A549 (cell line): ENCODE measurements at regions not wholly inside any gene's neighbourhood (a gene's known extent, or its start where the extent isn't known, plus 50 kb on each side); places are given as distances from the start of the nearest gene placed in this dataset.

Experiments
- ATAC-seq, 2 experiments: fragments of 200-7000 bp in 1 of 2; fragments of >200 bp in 1 of 2; cut with Nextera tagmentation in 1 of 2; cut with Tn5 transposase in 1 of 2; 3 replicates each; pipeline versions ENCODE4 v1.8.0 to v1.9.1; 2018 to 2020; ENCODE audit warnings: mild to moderate bottlenecking in 1 of 2, moderate library complexity in 1 of 2
- CTCF ChIA-PET: fragments of 300-600 bp; sonication (Branson Sonifier 250); formaldehyde crosslinking; extraction: SDS; loops from one replicate; lab custom pipeline; 2021; ENCODE audit warnings: antibody characterized with exemption, inconsistent platforms; lab: Yijun Ruan, JAX
- POLR2A ChIA-PET: fragments of 350-600 bp; formaldehyde crosslinking; extraction: SDS; loops from one replicate; lab custom pipeline; 2021; ENCODE audit warnings: antibody characterized with exemption, inconsistent platforms; lab: Yijun Ruan, JAX
- DNase-seq, 2 experiments: peaks; one replicate each; pipeline versions ENCODE4 v3.0.0 to v3.0.0-alpha.2; 2011 to 2016; ENCODE audit warnings: low read depth in 1 of 2, low spot score in 1 of 2
- FAIRE-seq: peaks from 2 replicates; lab custom pipeline; 2011; peaks lifted over from hg19 to GRCh38; lab: Jason Lieb, UNC
- H3K27ac ChIP-seq, 2 experiments: fragments of >200 bp; sonication (Bioruptor Twin); formaldehyde crosslinking; 3 replicates each; pipeline ENCODE4 v1.5.1; 2016 to 2017
- H3K4me1 ChIP-seq: fragments of >200 bp; sonication (Bioruptor Twin); formaldehyde crosslinking; 3 replicates; pipeline ENCODE4 v1.6.1; 2016
- H3K4me2 ChIP-seq: fragments of >200 bp; sonication (Bioruptor Twin); formaldehyde crosslinking; 3 replicates; pipeline ENCODE4 v1.6.1; 2016
- H3K4me3 ChIP-seq: fragments of >200 bp; sonication (Bioruptor Twin); formaldehyde crosslinking; 3 replicates; pipeline ENCODE4 v1.5.1; 2016
- H3K9me3 ChIP-seq: fragments of >200 bp; sonication (Bioruptor Twin); formaldehyde crosslinking; 3 replicates; pipeline ENCODE4 v1.6.1; 2016
- BCL3 ChIP-seq: fragments of >200 bp; sonication (Bioruptor Twin); formaldehyde crosslinking; IDR thresholded peaks from 3 replicates; pipeline ENCODE4 v1.6.1; 2016
- BHLHE40 ChIP-seq: IDR thresholded peaks from 2 replicates; pipeline ENCODE4 v1.6.1; 2012; ENCODE audit warnings: low read depth, low read length, inconsistent platforms
- CEBPB ChIP-seq, 2 experiments: fragments of >200 bp in 1 of 2; sonication (Bioruptor Twin) in 1 of 2; formaldehyde crosslinking in 1 of 2; IDR thresholded peaks; 2 replicates each; pipeline ENCODE4 v1.6.1; 2012 to 2016
- CHD4 ChIP-seq: fragments of 200-600 bp; sonication (generic); IDR thresholded peaks from 2 replicates; pipeline ENCODE4 v1.6.1; 2016; ENCODE audit warnings: antibody characterized with exemption, mild to moderate bottlenecking, borderline replicate concordance
- ELK1 ChIP-seq: fragments of 150-350 bp; IDR thresholded peaks from 2 replicates; pipeline ENCODE4 v1.6.1; 2014; ENCODE audit warnings: low read depth, mild to moderate bottlenecking, low read length
- ESRRA ChIP-seq: fragments of 150-350 bp; IDR thresholded peaks from 2 replicates; pipeline ENCODE4 v1.6.1; 2014; ENCODE audit warnings: mild to moderate bottlenecking, low read length, borderline replicate concordance
- FOSL2 ChIP-seq, 2 experiments: fragments of 450-650 bp in 1 of 2; fragments of >200 bp in 1 of 2; sonication (Bioruptor Twin) in 1 of 2; formaldehyde crosslinking; IDR thresholded peaks; 2 replicates each; pipeline versions ENCODE4 v1.5.0 to v1.6.1; 2016 to 2020; ENCODE audit warnings: mild to moderate bottlenecking in 1 of 2, moderate library complexity in 1 of 2
- FOXS1 ChIP-seq: fragments of 250-450 bp; sonication (Bioruptor Pico); IDR thresholded peaks from 2 replicates; pipeline ENCODE4 v1.5.0; 2020; ENCODE audit warnings: mild to moderate bottlenecking, moderate library complexity
- GATA3 ChIP-seq: IDR thresholded peaks from 2 replicates; pipeline ENCODE4 v1.6.1; 2012; ENCODE audit warnings: borderline replicate concordance
- HES2 ChIP-seq: fragments of >200 bp; sonication (Bioruptor Twin); formaldehyde crosslinking; IDR thresholded peaks from 2 replicates; pipeline ENCODE4 v1.6.1; 2016
- HMGXB4 ChIP-seq: fragments of 250-450 bp; sonication (Bioruptor Pico); IDR thresholded peaks from 2 replicates; pipeline ENCODE4 v1.5.0; 2021; ENCODE audit warnings: mild to moderate bottlenecking, moderate library complexity, borderline replicate concordance
- HOXB5 ChIP-seq: fragments of 250-450 bp; sonication (Bioruptor Pico); IDR thresholded peaks from 2 replicates; pipeline ENCODE4 v1.5.0; 2020; ENCODE audit warnings: mild to moderate bottlenecking, moderate library complexity
- JUN ChIP-seq, 2 experiments: fragments of >200 bp; sonication (Bioruptor Twin); formaldehyde crosslinking; IDR thresholded peaks; 2 replicates in 1 of 2; 3 replicates in 1 of 2; pipeline ENCODE4 v1.6.1; 2016 to 2017
- KDM1A ChIP-seq: fragments of 200-600 bp; sonication (generic); IDR thresholded peaks from 2 replicates; pipeline ENCODE4 v1.6.1; 2016; ENCODE audit warnings: low read depth, mild to moderate bottlenecking
- KDM5A ChIP-seq: fragments of 200-600 bp; sonication (generic); IDR thresholded peaks from 2 replicates; pipeline ENCODE4 v1.6.1; 2016; ENCODE audit warnings: antibody characterized with exemption, mild to moderate bottlenecking
- MAFK ChIP-seq: fragments of 450-650 bp; IDR thresholded peaks from 2 replicates; pipeline ENCODE4 v1.6.1; 2014; ENCODE audit not compliant: partially characterized antibody
- MAZ ChIP-seq: fragments of 150-350 bp; IDR thresholded peaks from 2 replicates; pipeline ENCODE4 v1.6.1; 2014; ENCODE audit warnings: antibody characterized with exemption, low read depth, low read length, borderline replicate concordance
- NPAS2 ChIP-seq: fragments of 250-450 bp; sonication (Bioruptor Pico); IDR thresholded peaks from 2 replicates; pipeline ENCODE4 v1.8.0; 2022; ENCODE audit warnings: mild to moderate bottlenecking, moderate library complexity, borderline replicate concordance
- PHF8 ChIP-seq: fragments of 200-600 bp; sonication (generic); IDR thresholded peaks from 2 replicates; pipeline ENCODE4 v1.6.1; 2016; ENCODE audit warnings: low read depth, mild to moderate bottlenecking, antibody characterized with exemption, moderate library complexity, borderline replicate concordance
- POLR2A ChIP-seq: IDR thresholded peaks from 2 replicates; pipeline ENCODE4 v1.6.1; 2012; ENCODE audit warnings: mild to moderate bottlenecking, low read length
- RARB ChIP-seq: fragments of 250-450 bp; sonication (Bioruptor Pico); IDR thresholded peaks from 2 replicates; pipeline ENCODE4 v1.8.0; 2021; ENCODE audit warnings: mild to moderate bottlenecking, moderate library complexity
- RCOR1 ChIP-seq: fragments of 150-350 bp; IDR thresholded peaks from 2 replicates; pipeline ENCODE4 v1.6.1; 2014; ENCODE audit warnings: antibody characterized with exemption, low read length, low read depth
- REST ChIP-seq: fragments of 200-600 bp; sonication (generic); IDR thresholded peaks from 2 replicates; pipeline ENCODE4 v1.6.1; 2016; ENCODE audit warnings: antibody characterized with exemption, mild to moderate bottlenecking, moderate library complexity
- SREBF2 ChIP-seq: fragments of 450-650 bp; IDR thresholded peaks from 2 replicates; pipeline ENCODE4 v1.6.1; 2014; ENCODE audit warnings: mild to moderate bottlenecking, moderate library complexity
- TFCP2L1 ChIP-seq: fragments of 250-450 bp; sonication (Bioruptor Pico); IDR thresholded peaks from 2 replicates; pipeline ENCODE4 v1.5.0; 2021; ENCODE audit warnings: mild to moderate bottlenecking
- TP53 ChIP-seq: fragments of 250-450 bp; sonication (Bioruptor Pico); IDR thresholded peaks from 2 replicates; pipeline ENCODE4 v1.5.0; 2021; ENCODE audit warnings: mild to moderate bottlenecking, moderate library complexity
- USF2 ChIP-seq: fragments of 450-650 bp; IDR thresholded peaks from 2 replicates; pipeline ENCODE4 v1.6.1; 2014; ENCODE audit warnings: antibody characterized with exemption
- ZFP36 ChIP-seq: fragments of 450-650 bp; IDR thresholded peaks from 2 replicates; pipeline ENCODE4 v1.6.1; 2014; ENCODE audit warnings: borderline replicate concordance; ENCODE audit not compliant: partially characterized antibody
- ZSCAN20 ChIP-seq: fragments of 250-450 bp; sonication (Bioruptor Pico); IDR thresholded peaks from 2 replicates; pipeline ENCODE4 v1.8.0; 2022; ENCODE audit warnings: mild to moderate bottlenecking, moderate library complexity
- WGBS: methylation state at CpG from one replicate; pipeline ENCODE4 v1.1.6; 2017; ENCODE audit errors: missing lambda C conversion rate; 5-methylcytosine and 5-hydroxymethylcytosine counted together

- TF ChIP-seq CHD4: no peak
- TF ChIP-seq REST: no peak
- no peak for TF ChIP-seq BHLHE40
- TF ChIP-seq FOSL2 (IDR thresholded peaks at IDR 0.05): no peak
- no peak for TF ChIP-seq FOSL2 (CRISPR knock-in tag; IDR thresholded peaks at IDR 0.05)
- no peak for TF ChIP-seq USF2
- TF ChIP-seq RCOR1: no peak
- no peak for TF ChIP-seq NPAS2
- no peak for TF ChIP-seq HOXB5 (CRISPR knock-in tag)
- TF ChIP-seq JUN (IDR thresholded peaks at IDR 0.05): no peak
- no peak for TF ChIP-seq HMGXB4 (CRISPR knock-in tag)
- TF ChIP-seq ZFP36: no peak
- TF ChIP-seq PHF8: no peak
- TF ChIP-seq RARB (CRISPR knock-in tag): no peak
- no peak for TF ChIP-seq CEBPB (IDR thresholded peaks at IDR 0.05)
- TF ChIP-seq MAZ: no peak
- TF ChIP-seq ESRRA: no peak
- no peak for TF ChIP-seq ZSCAN20 (CRISPR knock-in tag)
- TF ChIP-seq SREBF2: no peak
- TF ChIP-seq GATA3: no peak
- TF ChIP-seq, all 56 proteins: peak for 0
- DNase-seq (no peak), FAIRE-seq (no peak), ATAC-seq (no peak)
- Histone ChIP-seq H3K4me1 (no peaks in the 10 kb centered on the region), H3K4me2 (no peak overlapping the region), H3K4me3 (no peak overlapping the region), H3K9me3 (no peaks in the 10 kb centered on the region), H3K27ac (no peak overlapping the region)
- POLR2A ChIA-PET: no interaction called here
- CTCF ChIA-PET: interaction anchor here (1.0 kb wide), 1 partner anchor 15 kb away, joined by 4 read pairs; no protein-coding TSS in a partner anchor
- WGBS: 95% methylated on average over 4 of the region's 4 CpGs
Observed at GRCh38 chr11:70811915-70812314, 413.6 kb downstream of the CTTN start.

- Histone ChIP-seq H3K4me1 (no peaks in the 10 kb centered on the region), H3K9me3 (no peaks in the 10 kb centered on the region), H3K4me3 (no peak overlapping the region), H3K27ac (no peak overlapping the region), H3K4me2 (no peak overlapping the region)
- CTCF ChIA-PET: no interaction called here
- ATAC-seq (no peak), DNase-seq (no peak), FAIRE-seq (no peak)
- 71% methylated on average over 1 of the region's 4 CpGs for WGBS
- POLR2A ChIA-PET: no interaction called here
- TF ChIP-seq SREBF2 (no peak), KDM5A (no peak), ZSCAN20 (CRISPR knock-in tag) (no peak), TFCP2L1 (CRISPR knock-in tag) (no peak), POLR2A (no peak), KDM1A (no peak), BCL3 (no peak), MAZ (no peak), ZFP36 (no peak), BHLHE40 (no peak), MAFK (no peak), FOXS1 (no peak), ELK1 (no peak), HES2 (no peak), TP53 (CRISPR knock-in tag) (no peak), PHF8 (no peak)
Observed at GRCh38 chr11:70812472-70812871, 414.1 kb downstream of the CTTN start.
